BLaER1 treated with 17β-estradiol and CSF1 and Interleukin-3, amounts not matched to agents 10 nM and 100 nM (cell line): ENCODE measurements at regions not wholly inside any gene's neighbourhood (a gene's known extent, or its start where the extent isn't known, plus 50 kb on each side); places are given as distances from the start of the nearest gene placed in this dataset.
A peak's percentile ranks its signal among the peaks of the same experiment; 100 is the strongest.

ENCODE experiments used
- H3K27ac ChIP-seq, 11 experiments: shearing (Covaris generic); formaldehyde crosslinking; 2 replicates each; pipeline ENCODE4 v1.8.1; 2022
- H3K27me3 ChIP-seq, 11 experiments: shearing (Covaris generic); formaldehyde crosslinking; 2 replicates each; pipeline ENCODE4 v1.8.1; 2022
- H3K36me3 ChIP-seq, 11 experiments: shearing (Covaris generic); formaldehyde crosslinking; 2 replicates each; pipeline ENCODE4 v1.8.1; 2022
- H3K4me1 ChIP-seq, 10 experiments: shearing (Covaris generic); formaldehyde crosslinking; 2 replicates each; pipeline ENCODE4 v1.8.1; 2022
- H3K4me2 ChIP-seq, 11 experiments: shearing (Covaris generic); formaldehyde crosslinking; 2 replicates each; pipeline ENCODE4 v1.8.1; 2022
- H3K4me3 ChIP-seq, 10 experiments: shearing (Covaris generic); formaldehyde crosslinking; 2 replicates each; pipeline ENCODE4 v1.8.1; 2022
- H3K9ac ChIP-seq, 11 experiments: shearing (Covaris generic); formaldehyde crosslinking; 2 replicates each; pipeline ENCODE4 v1.8.1; 2022
- H3K9me3 ChIP-seq, 11 experiments: shearing (Covaris generic); formaldehyde crosslinking; replicated peaks in 1 of 11; 2 replicates each; pipeline ENCODE4 v1.8.1; 2022
- H4K20me1 ChIP-seq, 11 experiments: shearing (Covaris generic); formaldehyde crosslinking; 2 replicates each; pipeline ENCODE4 v1.8.1; 2022
- Cebpa-rat ChIP-seq, 11 experiments: shearing (Covaris generic); IDR thresholded peaks; 2 replicates each; pipeline ENCODE4 v1.8.1; 2022

DNA sequence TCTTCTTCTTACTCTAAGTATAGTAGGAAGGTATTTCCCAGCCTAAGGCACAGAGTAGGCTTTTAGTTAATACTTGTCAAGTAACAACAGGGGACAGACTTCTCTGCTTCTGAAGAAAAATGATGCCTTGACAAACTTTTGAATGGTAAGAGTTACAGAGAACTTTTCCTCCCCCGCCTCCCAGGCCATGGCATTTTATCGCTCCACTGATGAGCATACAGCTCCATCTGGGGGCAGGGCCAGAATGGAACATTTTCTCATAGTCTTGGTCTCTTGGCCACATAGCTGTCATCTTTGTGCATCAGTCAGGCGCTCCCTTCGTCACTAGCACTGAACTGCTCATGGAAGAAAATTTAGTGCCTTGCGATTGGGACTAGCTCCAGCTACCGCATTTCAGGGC, 1066.8 kb upstream of the CITED2 start:
- no peak overlapping the region for H3K4me3 ChIP-seq
- H3K9me3 ChIP-seq: no peaks in the 10 kb centered on the region
- H3K27me3 ChIP-seq: no peaks in the 10 kb centered on the region
- H3K36me3 ChIP-seq: no peaks in the 10 kb centered on the region
- no peak overlapping the region for H3K9ac ChIP-seq
- H4K20me1 ChIP-seq: no peaks in the 10 kb centered on the region
- peaks cover 0 to 13% (median 0%) of the 10 kb centered on the region in 10 experiments; a peak in 1 of 20 replicates for H3K4me1 ChIP-seq
- TF ChIP-seq Cebpa-rat (IDR thresholded peaks at IDR 0.05): no peak
- no peak overlapping the region; a peak in 1 of 22 replicates for H3K4me2 ChIP-seq
- H3K27ac ChIP-seq: no peak overlapping the region

DNA sequence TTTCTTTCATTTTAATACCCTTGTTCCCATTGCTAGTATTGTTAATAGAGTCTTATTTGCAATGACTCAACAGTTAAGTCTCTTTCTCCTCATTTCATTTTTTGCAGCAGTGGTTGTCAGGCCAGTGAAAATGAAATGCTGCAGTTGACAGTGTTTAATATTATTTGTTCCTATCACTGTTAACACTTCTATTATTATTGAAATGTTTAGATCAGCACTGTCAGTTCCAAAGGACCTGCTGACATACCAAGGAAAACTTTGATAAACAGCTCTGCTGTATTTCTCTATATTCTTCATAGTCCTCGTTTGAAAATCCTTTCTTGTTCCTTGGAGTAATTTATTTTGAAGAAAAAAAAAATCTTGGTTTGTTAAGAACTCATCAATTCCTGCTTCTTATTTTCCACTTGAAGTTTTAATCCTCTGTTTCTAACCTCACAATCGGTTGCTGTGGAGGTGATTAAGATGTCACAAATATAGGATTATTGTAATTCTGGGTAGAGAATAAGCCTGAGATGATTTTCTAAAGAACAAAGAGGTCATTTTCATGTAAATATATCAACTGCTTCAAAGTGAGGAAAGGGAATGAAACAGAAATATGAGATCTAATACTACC, 1065.9 kb upstream of the CITED2 start:
- TF ChIP-seq Cebpa-rat (IDR thresholded peaks at IDR 0.05): no peak
- no peaks in the 10 kb centered on the region for H3K27me3 ChIP-seq
- H4K20me1 ChIP-seq: no peaks in the 10 kb centered on the region
- H3K9me3 ChIP-seq: no peaks in the 10 kb centered on the region
- H3K27ac ChIP-seq: no peak overlapping the region
- H3K4me2 ChIP-seq: peak overlapping the region in 1 of 11 experiments; percentile 38; a peak in 1 of 22 replicates
- no peaks in the 10 kb centered on the region for H3K36me3 ChIP-seq
- H3K9ac ChIP-seq: no peak overlapping the region
- peaks cover 0 to 13% (median 0%) of the 10 kb centered on the region in 10 experiments; a peak in 1 of 20 replicates for H3K4me1 ChIP-seq
- H3K4me3 ChIP-seq: no peak overlapping the region

DNA sequence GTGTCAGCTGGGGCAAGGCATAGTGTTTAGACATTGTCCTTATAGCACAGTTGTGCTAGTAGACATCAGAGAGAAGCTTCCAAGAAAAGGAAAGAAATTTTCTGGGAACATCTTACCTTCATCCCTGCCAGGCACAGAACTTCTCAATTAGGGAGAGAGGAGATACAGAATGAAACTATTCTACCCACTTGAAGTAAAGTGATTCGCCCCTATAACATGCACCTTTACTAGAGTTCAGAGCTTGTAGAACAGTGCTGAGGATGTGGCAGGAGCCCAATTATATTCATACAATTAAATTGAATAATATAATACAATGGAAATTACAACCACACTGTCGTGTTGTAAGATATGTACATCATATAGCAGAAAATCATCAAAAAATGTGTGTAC, 1063.9 kb upstream of the CITED2 start:
- no peaks in the 10 kb centered on the region for H3K36me3 ChIP-seq
- H3K4me1 ChIP-seq: peaks cover 0 to 13% (median 0%) of the 10 kb centered on the region in 10 experiments; a peak in 1 of 20 replicates

DNA sequence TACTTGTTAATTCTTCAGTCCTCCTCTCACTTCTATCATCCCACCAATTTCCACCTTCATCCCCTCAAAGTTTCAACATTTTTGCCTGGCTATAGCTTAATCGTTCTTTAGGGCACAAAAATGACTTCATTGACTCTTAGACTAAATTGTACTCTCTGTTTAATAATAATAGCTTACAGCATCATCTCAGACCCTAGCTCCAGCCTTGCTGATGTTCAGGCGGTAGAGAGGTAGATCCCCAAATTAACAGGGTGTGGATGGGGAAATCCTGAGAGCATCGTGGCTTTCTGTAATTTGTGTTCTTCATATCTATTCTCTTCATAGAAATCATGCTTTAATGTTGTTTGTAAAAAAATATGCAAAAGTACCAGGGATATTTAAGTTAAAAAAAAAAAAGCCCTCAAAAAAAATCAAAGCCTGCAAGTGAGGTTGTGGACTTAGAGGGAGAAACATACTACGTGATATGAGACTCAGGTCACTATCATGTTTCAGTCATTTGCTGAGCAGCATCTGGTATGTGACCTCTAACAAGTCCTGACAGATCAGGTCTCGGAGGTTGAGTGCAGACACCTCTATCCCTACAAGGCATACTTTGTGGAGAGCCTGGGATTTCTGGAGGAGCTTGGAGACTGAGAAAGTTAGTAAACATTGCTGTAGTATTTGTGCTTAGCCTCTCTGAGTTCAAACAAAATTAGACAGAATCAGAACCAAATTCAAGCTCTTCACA, 1063.3 kb upstream of the CITED2 start:
- no peaks in the 10 kb centered on the region for H3K36me3 ChIP-seq
- H3K27ac ChIP-seq: no peak overlapping the region
- H3K9ac ChIP-seq: no peak overlapping the region
- peaks cover 0 to 13% (median 0%) of the 10 kb centered on the region in 10 experiments; a peak in 1 of 20 replicates for H3K4me1 ChIP-seq
- H3K4me2 ChIP-seq: no peak overlapping the region
- H3K4me3 ChIP-seq: no peak overlapping the region
- no peak for TF ChIP-seq Cebpa-rat (IDR thresholded peaks at IDR 0.05)
- peaks cover 10 to 23% (median 17%) of the 10 kb centered on the region in 11 experiments; a peak in 21 of 22 replicates for H3K9me3 ChIP-seq
- no peaks in the 10 kb centered on the region for H4K20me1 ChIP-seq
- H3K27me3 ChIP-seq: no peaks in the 10 kb centered on the region

More for the DNA sequence above, 1063.9 kb upstream of the CITED2 start:
- Histone ChIP-seq H4K20me1 (no peaks in the 10 kb centered on the region), H3K9me3 (peaks cover 8 to 17% (median 14%) of the 10 kb centered on the region in 11 experiments; a peak in 21 of 22 replicates), H3K9ac (no peak overlapping the region), H3K4me2 (no peak overlapping the region), H3K27me3 (no peaks in the 10 kb centered on the region), H3K4me3 (no peak overlapping the region), H3K27ac (no peak overlapping the region)
- TF ChIP-seq Cebpa-rat (IDR thresholded peaks at IDR 0.05): no peak

DNA sequence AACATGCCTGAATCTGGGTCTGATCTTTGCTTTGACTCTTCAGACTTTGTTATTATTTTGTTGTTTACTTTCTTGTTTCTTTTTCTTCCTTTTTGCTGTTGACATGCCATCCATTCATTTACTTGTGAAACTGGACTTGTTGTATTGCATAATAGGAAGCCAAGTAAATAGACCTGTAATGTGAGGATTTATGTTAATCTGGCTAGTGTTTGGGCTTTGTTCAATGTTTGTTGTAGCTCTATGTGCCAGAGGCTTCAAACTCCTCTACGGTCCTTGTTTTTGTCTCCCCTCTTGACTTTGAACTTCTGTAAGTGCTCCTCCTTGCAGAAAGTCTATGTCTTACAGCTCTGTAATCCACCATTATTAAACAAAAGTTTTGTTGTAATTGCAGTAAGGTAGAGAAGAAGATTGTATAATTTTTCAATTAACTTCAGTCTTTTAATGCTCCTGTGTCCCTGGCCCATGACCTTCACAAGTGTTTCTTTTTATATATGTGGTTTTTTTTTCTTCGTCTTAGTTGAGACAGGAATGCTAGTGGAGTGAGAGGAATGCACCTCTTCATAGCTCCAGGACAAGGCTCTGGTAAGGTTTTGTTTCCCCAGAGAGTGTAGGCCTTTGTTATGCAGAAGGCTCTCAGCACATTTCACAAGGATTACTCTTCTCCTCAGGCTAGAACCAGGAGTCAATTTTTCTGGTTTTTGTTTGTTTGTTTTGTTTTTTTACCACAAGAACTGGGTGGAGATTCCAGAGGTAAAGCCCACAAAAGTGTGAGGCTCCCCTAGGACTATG, 1061.8 kb upstream of the CITED2 start:
- Histone ChIP-seq H3K27me3 (no peaks in the 10 kb centered on the region), H3K4me3 (no peak overlapping the region), H3K36me3 (no peaks in the 10 kb centered on the region), H3K9ac (no peak overlapping the region), H3K27ac (no peak overlapping the region), H3K4me2 (no peak overlapping the region), H4K20me1 (no peaks in the 10 kb centered on the region), H3K9me3 (peaks cover 10 to 24% (median 17%) of the 10 kb centered on the region in 11 experiments; a peak in 21 of 22 replicates), H3K4me1 (peaks cover 0 to 13% (median 0%) of the 10 kb centered on the region in 10 experiments; a peak in 1 of 20 replicates)
- no peak for TF ChIP-seq Cebpa-rat (IDR thresholded peaks at IDR 0.05)

DNA sequence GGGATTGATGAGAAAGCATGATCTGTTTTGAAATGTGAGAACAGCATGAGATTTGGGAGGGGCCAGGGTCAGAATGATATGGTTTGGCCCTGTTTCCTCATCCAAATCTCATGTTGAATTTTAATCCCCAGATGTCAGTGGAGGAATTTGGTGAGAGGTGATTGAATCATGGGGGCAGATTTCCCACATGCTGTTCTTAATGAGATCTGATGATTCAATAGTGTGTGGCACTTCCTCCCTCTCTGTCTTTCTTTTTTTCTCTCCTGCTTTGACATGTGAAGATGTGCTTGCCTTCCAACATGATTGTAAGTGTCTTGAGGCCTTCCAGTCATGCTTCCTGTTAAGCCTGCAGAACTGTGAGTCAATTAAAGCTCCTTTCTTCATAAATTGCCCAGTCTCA, 1060.3 kb upstream of the CITED2 start:
- peaks cover 0 to under 1% (median 0%) of the 10 kb centered on the region in 10 experiments; a peak in 1 of 20 replicates for H3K4me1 ChIP-seq
- no peaks in the 10 kb centered on the region for H3K36me3 ChIP-seq
- H3K4me2 ChIP-seq: no peak overlapping the region
- no peaks in the 10 kb centered on the region for H3K27me3 ChIP-seq
- no peak overlapping the region for H3K4me3 ChIP-seq
- H3K9ac ChIP-seq: no peak overlapping the region
- H4K20me1 ChIP-seq: no peaks in the 10 kb centered on the region
- peaks cover 10 to 24% (median 17%) of the 10 kb centered on the region in 11 experiments; a peak in 21 of 22 replicates for H3K9me3 ChIP-seq
- no peak for TF ChIP-seq Cebpa-rat (IDR thresholded peaks at IDR 0.05)
- no peak overlapping the region for H3K27ac ChIP-seq

DNA sequence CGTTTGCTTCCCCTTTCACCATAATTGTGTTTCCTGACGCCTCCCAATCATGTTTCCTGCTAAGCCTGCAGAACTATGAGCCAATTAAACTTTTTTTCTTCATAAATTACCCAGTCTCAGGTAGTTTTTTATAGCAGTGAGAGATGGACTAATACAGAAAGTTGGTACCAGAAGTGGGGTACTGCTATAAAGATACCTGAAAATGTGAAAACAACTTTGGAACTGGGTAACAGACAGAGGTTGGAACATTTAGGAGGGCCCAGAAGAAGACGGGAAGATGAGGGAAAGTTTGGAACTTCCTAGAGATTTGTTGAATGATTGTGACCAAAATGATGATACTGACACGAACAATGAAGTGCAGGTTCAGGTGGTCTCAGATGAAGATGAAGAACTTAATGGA, 1058.6 kb upstream of the CITED2 start:
- no peaks in the 10 kb centered on the region for H4K20me1 ChIP-seq
- no peak overlapping the region for H3K4me3 ChIP-seq
- no peak overlapping the region for H3K4me2 ChIP-seq
- H3K36me3 ChIP-seq: no peaks in the 10 kb centered on the region
- peaks cover 10 to 24% (median 17%) of the 10 kb centered on the region in 11 experiments; a peak in 21 of 22 replicates for H3K9me3 ChIP-seq
- H3K27me3 ChIP-seq: no peaks in the 10 kb centered on the region
- H3K27ac ChIP-seq: no peak overlapping the region
- TF ChIP-seq Cebpa-rat (IDR thresholded peaks at IDR 0.05): no peak
- no peaks in the 10 kb centered on the region; a peak in 1 of 20 replicates for H3K4me1 ChIP-seq
- H3K9ac ChIP-seq: no peak overlapping the region

DNA sequence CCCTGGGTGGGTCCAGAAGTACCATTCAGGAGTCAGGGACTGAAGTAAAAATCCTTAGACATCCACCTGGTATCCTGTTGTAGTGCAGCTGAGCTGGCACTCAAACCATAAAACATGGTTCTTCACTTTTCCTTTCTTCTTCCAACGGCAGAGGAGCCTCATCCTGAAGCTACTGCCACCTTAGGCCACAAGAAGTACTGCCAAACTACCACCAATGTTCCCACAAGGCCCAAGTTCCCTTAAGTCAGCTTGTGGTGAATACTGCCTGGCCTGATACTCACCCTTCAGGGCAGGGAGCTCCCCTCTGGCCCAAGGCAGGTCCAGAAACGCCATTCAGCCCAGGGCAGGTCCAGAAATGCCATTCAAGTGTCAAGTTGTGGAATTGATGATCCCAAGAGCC, 1053.4 kb upstream of the CITED2 start:
- H3K9ac ChIP-seq: no peak overlapping the region
- no peaks in the 10 kb centered on the region for H4K20me1 ChIP-seq
- no peak overlapping the region for H3K27ac ChIP-seq
- H3K27me3 ChIP-seq: no peaks in the 10 kb centered on the region
- no peak overlapping the region for H3K4me2 ChIP-seq
- no peaks in the 10 kb centered on the region for H3K4me1 ChIP-seq
- peaks cover 0 to 2% (median 0%) of the 10 kb centered on the region in 11 experiments; a peak in 4 of 22 replicates for H3K9me3 ChIP-seq
- TF ChIP-seq Cebpa-rat (IDR thresholded peaks at IDR 0.05): no peak
- no peaks in the 10 kb centered on the region for H3K36me3 ChIP-seq
- no peak overlapping the region for H3K4me3 ChIP-seq
